NCI-H748 treated with DMSO at 0.1 percent for 48 hours (cell line): ENCODE measurements at regions not wholly inside any gene's neighbourhood (a gene's known extent, or its start where the extent isn't known, plus 50 kb on each side); places are given as distances from the start of the nearest gene placed in this dataset.

Experiments
- DNase-seq: peaks from one replicate; lab custom pipeline; 2025; lab: John Stamatoyannopoulos, UW

GRCh38 chr18:51649796-51650195 lies 452.3 kb upstream of the MEX3C start:
- no peak for DNase-seq

GRCh38 chr18:51651761-51652160 lies 454.3 kb upstream of the MEX3C start:
- DNase-seq: no peak

- no peak for DNase-seq
Observed at GRCh38 chr18:51653507-51654213, 456.2 kb upstream of the MEX3C start.

GRCh38 chr18:51654488-51655326 lies 457.2 kb upstream of the MEX3C start:
- DNase-seq: no peak

GRCh38 chr18:51655327-51655698 lies 457.8 kb upstream of the MEX3C start:
- no peak for DNase-seq

GRCh38 chr18:51656249-51656648 lies 458.8 kb upstream of the MEX3C start:
- DNase-seq: no peak

GRCh38 chr18:51658436-51658835 lies 461.0 kb upstream of the MEX3C start:
- no peak for DNase-seq

- DNase-seq: no peak
Observed at GRCh38 chr18:51659781-51660180, 462.3 kb upstream of the MEX3C start.

GRCh38 chr18:51660188-51660715 lies 462.8 kb upstream of the MEX3C start:
- no peak for DNase-seq

GRCh38 chr18:51664236-51664635 lies 466.8 kb upstream of the MEX3C start:
- DNase-seq: no peak

GRCh38 chr18:51666763-51667191 lies 469.3 kb upstream of the MEX3C start:
- peak; percentile 84 for DNase-seq

- DNase-seq: peak; percentile 78
Observed at GRCh38 chr18:51668101-51668500, 470.6 kb upstream of the MEX3C start.

GRCh38 chr18:51668607-51669006 lies 471.1 kb upstream of the MEX3C start:
- DNase-seq: peak; percentile 69

- DNase-seq: no peak
Observed at GRCh38 chr18:51686590-51686989, 489.1 kb upstream of the MEX3C start.

GRCh38 chr18:51687845-51688585 lies 490.5 kb upstream of the MEX3C start:
- DNase-seq: no peak

GRCh38 chr18:51692612-51693011 lies 495.1 kb upstream of the MEX3C start:
- no peak for DNase-seq

- DNase-seq: no peak
Observed at GRCh38 chr18:51711298-51711889, 513.9 kb upstream of the MEX3C start.

GRCh38 chr18:51712821-51713220 lies 515.3 kb upstream of the MEX3C start:
- no peak for DNase-seq

GRCh38 chr18:51716277-51716676 lies 518.8 kb upstream of the MEX3C start:
- no peak for DNase-seq

- no peak for DNase-seq
Observed at GRCh38 chr18:51721388-51721787, 523.9 kb upstream of the MEX3C start.

- DNase-seq: no peak
Observed at GRCh38 chr18:51721996-51722395, 524.5 kb upstream of the MEX3C start.
